Left hindlimb (tissue), 1 donor: ENCODE measurements at regions not wholly inside any gene's neighbourhood (a gene's known extent, or its start where the extent isn't known, plus 50 kb on each side); places are given as distances from the start of the nearest gene placed in this dataset.
"Not testable (repeated sequence)": the region's sequence is repeated elsewhere in the genome, so short reads cannot be mapped to it uniquely, and the experiment has no call there.

ENCODE experiments used
- DNase-seq: peaks from one replicate; pipeline ENCODE4 v3.0.0-alpha.2; 2018

- no peak for DNase-seq
These were observed 456.5 kb upstream of the ZNF804A start for GRCh38 chr2:184141866-184142265.

GRCh38 chr2:184154438-184154837, 443.9 kb upstream of the ZNF804A start:
- DNase-seq: no peak

- no peak for DNase-seq
These were observed 442.5 kb upstream of the ZNF804A start for GRCh38 chr2:184155791-184156190.

GRCh38 chr2:184157141-184157540, 441.2 kb upstream of the ZNF804A start:
- DNase-seq: no peak

GRCh38 chr2:184162426-184162825, 435.9 kb upstream of the ZNF804A start:
- DNase-seq: no peak

GRCh38 chr2:184168823-184169222, 429.5 kb upstream of the ZNF804A start:
- not testable (repeated sequence) for DNase-seq

- no peak for DNase-seq
These were observed 429.0 kb upstream of the ZNF804A start for GRCh38 chr2:184169366-184169765.

GRCh38 chr2:184174493-184175104, 423.7 kb upstream of the ZNF804A start:
- DNase-seq: no peak

GRCh38 chr2:184178229-184178628, 420.1 kb upstream of the ZNF804A start:
- DNase-seq: no peak

GRCh38 chr2:184186436-184186835, 411.9 kb upstream of the ZNF804A start:
- DNase-seq: no peak

GRCh38 chr2:184187421-184187971, 410.8 kb upstream of the ZNF804A start:
- DNase-seq: no peak

- no peak for DNase-seq
These were observed 407.6 kb upstream of the ZNF804A start for GRCh38 chr2:184190725-184191124.

GRCh38 chr2:184192649-184193048, 405.7 kb upstream of the ZNF804A start:
- no peak for DNase-seq

- no peak for DNase-seq
These were observed 400.9 kb upstream of the ZNF804A start for GRCh38 chr2:184197413-184197812.

- not testable (repeated sequence) for DNase-seq
These were observed 399.5 kb upstream of the ZNF804A start for GRCh38 chr2:184198791-184199190.

- no peak for DNase-seq
These were observed 399.1 kb upstream of the ZNF804A start for GRCh38 chr2:184199274-184199673.

- no peak for DNase-seq
These were observed 397.1 kb upstream of the ZNF804A start for GRCh38 chr2:184201246-184201645.

- no peak for DNase-seq
These were observed 394.7 kb upstream of the ZNF804A start for GRCh38 chr2:184203661-184204060.

GRCh38 chr2:184205048-184205596, 393.2 kb upstream of the ZNF804A start:
- no peak for DNase-seq

GRCh38 chr2:184206045-184206444, 392.3 kb upstream of the ZNF804A start:
- DNase-seq: no peak

GRCh38 chr2:184210329-184210728, 388.0 kb upstream of the ZNF804A start:
- no peak for DNase-seq

GRCh38 chr2:184215745-184216144, 382.6 kb upstream of the ZNF804A start:
- DNase-seq: no peak

- no peak for DNase-seq
These were observed 341.7 kb upstream of the ZNF804A start for GRCh38 chr2:184256611-184257010.

- no peak for DNase-seq
These were observed 337.0 kb upstream of the ZNF804A start for GRCh38 chr2:184261331-184261730.

GRCh38 chr2:184261818-184262217, 336.5 kb upstream of the ZNF804A start:
- DNase-seq: no peak
